NCI-H1092 treated with DMSO at 0.1 percent for 48 hours (cell line): ENCODE measurements at regions not wholly inside any gene's neighbourhood (a gene's known extent, or its start where the extent isn't known, plus 50 kb on each side); places are given as distances from the start of the nearest gene placed in this dataset.

Experiments
- DNase-seq: peaks from one replicate; lab custom pipeline; 2025; lab: John Stamatoyannopoulos, UW

GRCh38 chr2:212609479-212609878 lies 70.9 kb upstream of the ERBB4 start:
- DNase-seq, result no peak

GRCh38 chr2:212607080-212607479 lies 68.5 kb upstream of the ERBB4 start:
- no peak for DNase-seq

- DNase-seq, result no peak
These were observed 67.6 kb upstream of the ERBB4 start for GRCh38 chr2:212606232-212606631.

- no peak for DNase-seq
These were observed 58.1 kb upstream of the ERBB4 start for GRCh38 chr2:212596688-212597087.

GRCh38 chr2:212596276-212596675 lies 57.7 kb upstream of the ERBB4 start:
- DNase-seq, result no peak

GRCh38 chr2:212595036-212595654 lies 56.5 kb upstream of the ERBB4 start:
- peak; percentile 6 for DNase-seq

GRCh38 chr2:212592695-212593094 lies 54.1 kb upstream of the ERBB4 start:
- DNase-seq, result no peak
